C4-2B (cell line): ENCODE measurements at regions not wholly inside any gene's neighbourhood (a gene's known extent, or its start where the extent isn't known, plus 50 kb on each side); places are given as distances from the start of the nearest gene placed in this dataset.

Experiments
- CTCF ChIP-seq: fragments of 450-650 bp; conservative IDR thresholded peaks from 2 replicates; pipeline ENCODE4 v1.5.1; 2017; ENCODE audit warnings: mild to moderate bottlenecking
- ZFX ChIP-seq: fragments of 450-650 bp; IDR thresholded peaks from 2 replicates; pipeline ENCODE4 v1.6.1; 2017

GRCh38 chr12:69119770-69120169 is 119.6 kb upstream of the CPSF6 start:
- TF ChIP-seq CTCF: no peak
- no peak for TF ChIP-seq ZFX
